Endothelial cell of umbilical vein (primary cell): ENCODE measurements at regions not wholly inside any gene's neighbourhood (a gene's known extent, or its start where the extent isn't known, plus 50 kb on each side); places are given as distances from the start of the nearest gene placed in this dataset.

Experiments used
- BruUV-seq: library from RNA; stranded (reverse); fragments of 400-500 nt; replicated peaks from 2 replicates; lab custom pipeline; 2021; lab: Mats Ljungman, UMichigan
- CTCF ChIA-PET: fragments of 300-600, 350-600 bp; sonication (Branson Sonifier 250); formaldehyde crosslinking; loops from one replicate; lab custom pipeline; 2021; ENCODE audit warnings: antibody characterized with exemption, inconsistent platforms; lab: Charles Lee
- POLR2A ChIA-PET: fragments of 300-600, 350-600 bp; sonication (Branson Sonifier 250); formaldehyde crosslinking; loops from one replicate; lab custom pipeline; 2021; ENCODE audit warnings: antibody characterized with exemption, inconsistent platforms; lab: Charles Lee
- DNase-seq: peaks from one replicate; pipeline ENCODE4 v3.0.0-alpha.2; 2011; ENCODE audit warnings: low read depth, low spot score
- FAIRE-seq: peaks from 2 replicates; lab custom pipeline; 2011; peaks lifted over from hg19 to GRCh38; lab: Jason Lieb, UNC
- H2AFZ ChIP-seq: 2 replicates; pipeline ENCODE4 v1.6.0; 2012; ENCODE audit warnings: low read depth, low read length, control low read depth, inconsistent platforms
- H3K27ac ChIP-seq: 2 replicates; pipeline ENCODE4 v1.5.1; 2011; ENCODE audit warnings: low read depth, mild to moderate bottlenecking, control low read depth, low read length, moderate library complexity; ENCODE audit not compliant: insufficient read depth
- H3K27me3 ChIP-seq, 2 experiments: 2 replicates each; pipeline versions ENCODE4 v1.6.0 to v1.6.1; 2011; ENCODE audit warnings: low read length in 2 of 2, mixed read lengths in 1 of 2; ENCODE audit not compliant: control insufficient read depth in 2 of 2, insufficient read depth in 2 of 2
- H3K36me3 ChIP-seq, 2 experiments: 2 replicates in 1 of 2; 3 replicates in 1 of 2; pipeline ENCODE4 v1.5.1; 2011; ENCODE audit warnings: low read length in 2 of 2, mild to moderate bottlenecking in 1 of 2, moderate library complexity in 1 of 2; ENCODE audit not compliant: control insufficient read depth in 2 of 2, insufficient read depth in 2 of 2; ENCODE audit errors: extremely low read depth in 1 of 2
- H3K4me1 ChIP-seq: 3 replicates; pipeline ENCODE4 v1.5.1; 2011; ENCODE audit warnings: mild to moderate bottlenecking, low read length; ENCODE audit not compliant: control insufficient read depth, insufficient read depth; ENCODE audit errors: extremely low read depth
- H3K4me2 ChIP-seq: 2 replicates; pipeline ENCODE4 v1.6.1; 2011; ENCODE audit warnings: low read length, control low read depth, mixed read lengths; ENCODE audit not compliant: insufficient read depth
- H3K4me3 ChIP-seq, 3 experiments: fragments of 200-600 bp in 1 of 3; sonication (generic), shearing (Covaris generic) in 1 of 3; replicated peaks in 1 of 3; 2 replicates each; pipeline ENCODE4 v1.5.1; 2011 to 2016; ENCODE audit warnings: control low read depth in 3 of 3, low read length in 3 of 3, mild to moderate bottlenecking in 2 of 3, inconsistent platforms in 1 of 3, low read depth in 1 of 3, moderate library complexity in 1 of 3; ENCODE audit not compliant: insufficient read depth in 1 of 3
- H3K79me2 ChIP-seq: 2 replicates; pipeline ENCODE4 v1.6.0; 2012; ENCODE audit warnings: low read length, inconsistent platforms; ENCODE audit not compliant: control insufficient read depth, insufficient read depth
- H3K9ac ChIP-seq: replicated peaks from 2 replicates; pipeline ENCODE3; 2011; ENCODE audit warnings: low read length, control low read depth; ENCODE audit not compliant: insufficient read depth; ENCODE audit errors: extremely low read depth
- H3K9me1 ChIP-seq: replicated peaks from 3 replicates; pipeline ENCODE4 v1.6.0; 2011; ENCODE audit warnings: mild to moderate bottlenecking, low read length; ENCODE audit not compliant: control insufficient read depth, insufficient read depth; ENCODE audit errors: extremely low read depth
- H3K9me3 ChIP-seq: replicated peaks from 2 replicates; pipeline ENCODE4 v1.5.1; 2012; ENCODE audit warnings: low read length, inconsistent platforms; ENCODE audit not compliant: control insufficient read depth, insufficient read depth
- H4K20me1 ChIP-seq: replicated peaks from 2 replicates; pipeline ENCODE3; 2011; ENCODE audit warnings: mild to moderate bottlenecking, low read length; ENCODE audit not compliant: control insufficient read depth, insufficient read depth; ENCODE audit errors: extremely low read depth
- EZH2 ChIP-seq: IDR thresholded peaks from 2 replicates; pipeline ENCODE4 v1.6.1; 2012; ENCODE audit warnings: borderline replicate concordance, low read depth, mild to moderate bottlenecking, moderate library complexity, low read length, inconsistent platforms; ENCODE audit not compliant: severe bottlenecking
- FOS ChIP-seq: IDR thresholded peaks from 2 replicates; pipeline ENCODE4 v1.6.1; 2011; ENCODE audit warnings: mild to moderate bottlenecking, low read length, moderate library complexity, borderline replicate concordance; ENCODE audit not compliant: insufficient read depth
- GATA2 ChIP-seq: IDR thresholded peaks from 2 replicates; pipeline ENCODE4 v1.7.0; 2011; ENCODE audit warnings: low read depth, mild to moderate bottlenecking, moderate library complexity, mixed read lengths, low read length; ENCODE audit not compliant: insufficient read length, insufficient read depth
- JUN ChIP-seq: IDR thresholded peaks from 2 replicates; pipeline ENCODE4 v1.6.1; 2011; ENCODE audit warnings: borderline replicate concordance, low read depth; ENCODE audit not compliant: insufficient read length, insufficient read depth
- MAX ChIP-seq: IDR thresholded peaks from 2 replicates; pipeline ENCODE4 v1.6.1; 2011; ENCODE audit not compliant: insufficient read depth, insufficient read length
- MYC ChIP-seq: IDR thresholded peaks from one replicate; pipeline ENCODE4 v1.6.1; 2011; ENCODE audit warnings: mild to moderate bottlenecking, low read depth, low read length
- POLR2A ChIP-seq: IDR thresholded peaks from 2 replicates; pipeline ENCODE4 v1.6.1; 2012; ENCODE audit warnings: low read depth, mild to moderate bottlenecking, control low read depth, low read length
- POLR2AphosphoS5 ChIP-seq: IDR thresholded peaks from 2 replicates; pipeline ENCODE4 v1.6.1; 2012; ENCODE audit warnings: low read depth, mild to moderate bottlenecking, control low read depth, low read length, moderate library complexity; ENCODE audit not compliant: insufficient read depth
- dilution Hi-C: fragments of 300-500 bp; cut with MboI; formaldehyde crosslinking; loops from one replicate; pipeline ENCODE4 v1.15.0; 2019; ENCODE audit warnings: low sequenced_read_pairs; ENCODE audit not compliant: extremely low pct_ligation_motif_present
- intact Hi-C: fragments of 100-400 bp; cut with micrococcal nuclease; formaldehyde crosslinking; loops from one replicate; pipeline ENCODE4 v1.10.0; 2022
- TF ChIP-seq, protein P1 (sequence below), 2 donors: IDR thresholded peaks; 1 replicate in 1 of 2; 2 replicates in 1 of 2; pipeline ENCODE4 v1.5.1; 2011; ENCODE audit warnings: low read length in 2 of 2, mild to moderate bottlenecking in 2 of 2, moderate library complexity in 2 of 2, control low read depth in 1 of 2, inconsistent platforms in 1 of 2, low read depth in 1 of 2; ENCODE audit not compliant: insufficient read depth in 1 of 2; ENCODE audit errors: extremely low read depth in 1 of 2

DNA sequence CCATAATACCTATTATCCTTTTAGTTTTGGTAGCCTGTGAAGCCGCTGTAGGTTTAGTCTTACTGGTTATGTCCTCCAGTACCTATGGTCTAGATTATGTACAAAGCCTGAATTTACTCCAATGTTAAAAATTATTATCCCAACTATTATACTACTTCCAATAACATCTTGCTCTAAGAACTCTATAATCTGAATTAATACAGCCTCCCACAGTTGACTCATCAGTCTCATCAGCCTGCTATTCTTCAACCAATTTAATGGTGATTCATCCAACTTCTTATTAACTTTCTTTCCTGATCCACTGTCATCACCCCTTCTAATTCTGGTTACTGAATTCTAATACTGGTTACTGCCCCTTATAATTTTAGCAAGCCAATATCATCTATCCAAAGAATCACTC lies 370.3 kb upstream of the OPRM1 start:
- POLR2A ChIA-PET, result no interaction called here

GRCh38 chr6:153662982-153663381 lies 376.1 kb upstream of the OPRM1 start:
- H3K79me2 ChIP-seq, result no peaks in the 10 kb centered on the region
- H3K4me1 ChIP-seq, result no peaks in the 10 kb centered on the region
- dilution Hi-C loops, result no loop called here
- H3K9me1 ChIP-seq, result no peaks in the 10 kb centered on the region
- H3K4me3 ChIP-seq, result no peak overlapping the region
- no peak overlapping the region for H3K9ac ChIP-seq
- H3K27me3 ChIP-seq, result no peaks in the 10 kb centered on the region
- H4K20me1 ChIP-seq, result no peaks in the 10 kb centered on the region
- DNase-seq (no peak), FAIRE-seq (no peak)
- H2AFZ ChIP-seq, result no peak overlapping the region
- intact Hi-C loops, result no loop called here
- no peak overlapping the region for H3K4me2 ChIP-seq
- TF ChIP-seq JUN, result no peak
- no peak for TF ChIP-seq FOS
- TF ChIP-seq, protein P1, sequence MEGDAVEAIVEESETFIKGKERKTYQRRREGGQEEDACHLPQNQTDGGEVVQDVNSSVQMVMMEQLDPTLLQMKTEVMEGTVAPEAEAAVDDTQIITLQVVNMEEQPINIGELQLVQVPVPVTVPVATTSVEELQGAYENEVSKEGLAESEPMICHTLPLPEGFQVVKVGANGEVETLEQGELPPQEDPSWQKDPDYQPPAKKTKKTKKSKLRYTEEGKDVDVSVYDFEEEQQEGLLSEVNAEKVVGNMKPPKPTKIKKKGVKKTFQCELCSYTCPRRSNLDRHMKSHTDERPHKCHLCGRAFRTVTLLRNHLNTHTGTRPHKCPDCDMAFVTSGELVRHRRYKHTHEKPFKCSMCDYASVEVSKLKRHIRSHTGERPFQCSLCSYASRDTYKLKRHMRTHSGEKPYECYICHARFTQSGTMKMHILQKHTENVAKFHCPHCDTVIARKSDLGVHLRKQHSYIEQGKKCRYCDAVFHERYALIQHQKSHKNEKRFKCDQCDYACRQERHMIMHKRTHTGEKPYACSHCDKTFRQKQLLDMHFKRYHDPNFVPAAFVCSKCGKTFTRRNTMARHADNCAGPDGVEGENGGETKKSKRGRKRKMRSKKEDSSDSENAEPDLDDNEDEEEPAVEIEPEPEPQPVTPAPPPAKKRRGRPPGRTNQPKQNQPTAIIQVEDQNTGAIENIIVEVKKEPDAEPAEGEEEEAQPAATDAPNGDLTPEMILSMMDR (IDR thresholded peaks at IDR 0.05; ENCODE audit: extremely low read depth in 1 of 2, insufficient read depth in 1 of 2, low read depth in 1 of 2, low read length in 2 of 2), result no peak
- no peak for TF ChIP-seq POLR2A
- TF ChIP-seq GATA2, result no peak
- no peak for TF ChIP-seq EZH2
- TF ChIP-seq MYC, result no peak
- no peak for TF ChIP-seq POLR2AphosphoS5
- no peak for TF ChIP-seq MAX
- ChIA-PET CTCF (no interaction called here), POLR2A (no interaction called here)
- no peak overlapping the region for H3K27ac ChIP-seq
- no TSS peak for BruUV-seq
- no peaks in the 10 kb centered on the region for H3K36me3 ChIP-seq
- H3K9me3 ChIP-seq, result peaks cover 2% of the 10 kb centered on the region

More for the DNA sequence above, 370.3 kb upstream of the OPRM1 start:
- no TSS peak for BruUV-seq
- Histone ChIP-seq H3K27ac (no peak overlapping the region), H3K4me2 (no peak overlapping the region), H3K9me3 (peaks cover 3% of the 10 kb centered on the region), H3K9ac (no peak overlapping the region), H3K79me2 (no peaks in the 10 kb centered on the region), H3K27me3 (no peaks in the 10 kb centered on the region), H3K9me1 (no peaks in the 10 kb centered on the region), H2AFZ (no peak overlapping the region), H3K36me3 (no peaks in the 10 kb centered on the region), H3K4me3 (no peak overlapping the region), H3K4me1 (no peaks in the 10 kb centered on the region), H4K20me1 (no peaks in the 10 kb centered on the region)
- FAIRE-seq (no peak), DNase-seq (no peak)
- intact Hi-C loops (no loop called here), dilution Hi-C loops (no loop called here)
- TF ChIP-seq POLR2AphosphoS5 (no peak), EZH2 (no peak), MAX (no peak), FOS (no peak)
- CTCF ChIA-PET, result no interaction called here
